ENCODE measurements at regions not wholly inside any gene's neighbourhood (a gene's known extent, or its start where the extent isn't known, plus 50 kb on each side); places are given as distances from the start of the nearest gene placed in this dataset.

DNA sequence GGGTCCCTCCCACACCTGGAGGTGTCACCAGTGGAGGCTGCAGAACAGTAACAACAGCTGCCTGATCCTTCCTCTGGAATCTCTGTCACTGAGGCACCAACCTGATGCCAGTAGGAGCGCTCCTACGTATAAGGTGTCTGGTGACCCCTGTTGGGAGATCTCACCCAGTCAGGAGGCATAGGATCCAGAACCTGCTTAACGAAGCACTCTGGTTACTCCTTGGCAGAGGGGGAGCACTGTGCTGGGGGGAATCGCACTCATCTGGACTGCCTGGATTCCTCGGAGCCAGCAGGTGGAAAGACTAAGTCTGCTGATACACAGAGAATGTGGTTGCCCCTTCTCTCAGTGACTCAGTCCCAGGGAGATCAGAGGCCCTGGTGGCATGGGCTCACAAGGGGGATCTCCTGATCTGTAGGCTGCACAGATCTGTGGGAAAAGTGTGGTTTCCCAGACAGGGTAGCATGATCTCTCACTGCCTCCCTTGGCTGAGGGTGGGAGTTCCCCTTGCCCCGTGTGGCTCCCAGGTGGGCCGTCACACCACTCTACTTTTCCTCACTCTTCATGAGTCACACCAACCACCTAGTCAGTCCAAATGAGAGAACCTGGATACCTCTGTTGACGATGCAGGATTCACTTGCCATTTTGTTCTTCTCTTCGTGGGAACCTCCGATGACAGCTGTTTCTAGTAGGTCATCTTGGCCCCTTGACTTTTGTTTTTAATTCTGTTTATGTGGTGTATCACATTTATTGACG, 305.9 kb downstream of the IDS start:
- TF ChIP-seq CSDC2 (CRISPR knock-in tag; IDR thresholded peaks at IDR 0.05), result no peak
- no peak for TF ChIP-seq RARB (CRISPR knock-in tag; IDR thresholded peaks at IDR 0.05)
- no peak for TF ChIP-seq TOX (CRISPR knock-in tag; IDR thresholded peaks at IDR 0.05; ENCODE audit: borderline replicate concordance)
- TF ChIP-seq ZC3H10 (CRISPR knock-in tag; IDR thresholded peaks at IDR 0.05), result no peak
- TF ChIP-seq, protein P1, sequence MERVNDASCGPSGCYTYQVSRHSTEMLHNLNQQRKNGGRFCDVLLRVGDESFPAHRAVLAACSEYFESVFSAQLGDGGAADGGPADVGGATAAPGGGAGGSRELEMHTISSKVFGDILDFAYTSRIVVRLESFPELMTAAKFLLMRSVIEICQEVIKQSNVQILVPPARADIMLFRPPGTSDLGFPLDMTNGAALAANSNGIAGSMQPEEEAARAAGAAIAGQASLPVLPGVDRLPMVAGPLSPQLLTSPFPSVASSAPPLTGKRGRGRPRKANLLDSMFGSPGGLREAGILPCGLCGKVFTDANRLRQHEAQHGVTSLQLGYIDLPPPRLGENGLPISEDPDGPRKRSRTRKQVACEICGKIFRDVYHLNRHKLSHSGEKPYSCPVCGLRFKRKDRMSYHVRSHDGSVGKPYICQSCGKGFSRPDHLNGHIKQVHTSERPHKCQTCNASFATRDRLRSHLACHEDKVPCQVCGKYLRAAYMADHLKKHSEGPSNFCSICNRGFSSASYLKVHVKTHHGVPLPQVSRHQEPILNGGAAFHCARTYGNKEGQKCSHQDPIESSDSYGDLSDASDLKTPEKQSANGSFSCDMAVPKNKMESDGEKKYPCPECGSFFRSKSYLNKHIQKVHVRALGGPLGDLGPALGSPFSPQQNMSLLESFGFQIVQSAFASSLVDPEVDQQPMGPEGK (CRISPR knock-in tag; IDR thresholded peaks at IDR 0.05; ENCODE audit: borderline replicate concordance), result no peak
- no peak for TF ChIP-seq PPARA (CRISPR knock-in tag; IDR thresholded peaks at IDR 0.05; ENCODE audit: borderline replicate concordance)
- no peak for TF ChIP-seq ESRRG (CRISPR knock-in tag; IDR thresholded peaks at IDR 0.05)
- no peak for TF ChIP-seq GLIS3 (CRISPR knock-in tag; IDR thresholded peaks at IDR 0.05)
- TF ChIP-seq ZFP30 (CRISPR knock-in tag; IDR thresholded peaks at IDR 0.05), result no peak
- no peak for TF ChIP-seq OSR1 (CRISPR knock-in tag; IDR thresholded peaks at IDR 0.05)
- TF ChIP-seq BACH2 (CRISPR knock-in tag; IDR thresholded peaks at IDR 0.05; ENCODE audit: borderline replicate concordance), result no peak

All from SK-N-SH treated with all-trans-retinoic acid at 6 μM for 48 hours (cell line).